Esophagus mucosa (tissue), 1 donor: ENCODE measurements at regions not wholly inside any gene's neighbourhood (a gene's known extent, or its start where the extent isn't known, plus 50 kb on each side); places are given as distances from the start of the nearest gene placed in this dataset.
"Not testable (repeated sequence)": the region's sequence is repeated elsewhere in the genome, so short reads cannot be mapped to it uniquely, and the experiment has no call there.

Experiments used
- ATAC-seq: fragments of 200-7000 bp; cut with Tn5 transposase; one replicate; pipeline ENCODE4 v1.9.1; 2020
- donor health status: DM: yes; HTN: yes; CAD: no.

DNA sequence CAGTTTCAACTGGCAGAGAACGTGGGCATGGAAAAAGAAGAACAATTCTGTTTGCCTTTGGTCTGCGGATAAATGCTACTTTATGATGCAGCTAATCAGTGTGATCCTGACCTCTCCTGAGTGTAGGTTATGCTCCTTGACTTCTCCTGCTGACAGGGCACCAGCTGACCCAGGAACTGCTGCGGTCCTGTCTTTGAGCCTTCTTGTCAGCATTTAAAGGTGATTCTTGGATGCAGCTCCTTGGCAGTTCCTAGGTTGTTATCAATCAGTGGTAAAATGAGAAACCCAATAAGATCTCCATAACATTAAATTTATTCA lies 150.3 kb upstream of the FGF10 start:
- no peak for ATAC-seq

DNA sequence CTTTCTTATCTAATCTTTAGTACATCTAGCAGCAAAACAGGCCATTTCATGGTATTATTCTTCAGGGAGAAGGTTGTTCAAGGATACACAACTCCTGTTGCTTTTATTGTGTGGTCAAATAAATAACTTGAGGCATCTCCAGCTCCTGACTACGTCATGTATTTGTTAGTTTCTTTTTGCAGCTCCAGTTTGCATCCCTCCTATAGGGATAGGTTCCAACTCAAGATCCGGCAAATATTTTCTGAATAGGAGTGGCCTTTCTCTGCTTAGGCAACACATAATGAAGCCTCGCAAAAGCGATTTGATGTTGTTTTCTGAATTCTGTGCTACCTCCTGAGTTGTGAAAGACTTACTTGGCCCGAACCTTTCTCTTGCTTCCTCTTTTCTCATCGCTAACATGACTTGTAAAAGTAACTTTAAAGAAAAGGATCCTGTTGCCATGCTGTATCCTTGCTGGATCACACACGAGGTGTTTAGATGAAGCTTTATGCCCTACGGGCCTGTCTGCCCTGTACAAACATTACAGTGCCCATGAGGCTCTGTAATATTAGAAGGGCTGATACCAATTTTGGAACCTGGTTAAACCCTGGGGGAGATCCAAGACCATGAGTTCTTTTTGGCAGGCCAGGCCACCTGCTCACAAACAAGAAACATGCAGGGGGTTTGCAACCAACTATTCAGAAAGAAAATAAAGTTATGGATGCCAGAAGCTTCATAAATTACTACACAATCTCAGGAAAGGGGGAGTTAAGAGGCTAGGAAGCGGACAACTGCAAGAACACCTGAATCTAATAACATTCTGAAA lies 149.8 kb upstream of the FGF10 start:
- no peak for ATAC-seq

- no peak for ATAC-seq
Observed at GRCh38 chr5:44536650-44537260, 147.5 kb upstream of the FGF10 start.

GRCh38 chr5:44535621-44536020 lies 146.4 kb upstream of the FGF10 start:
- no peak for ATAC-seq

GRCh38 chr5:44532981-44533380 lies 143.8 kb upstream of the FGF10 start:
- ATAC-seq, result no peak

DNA sequence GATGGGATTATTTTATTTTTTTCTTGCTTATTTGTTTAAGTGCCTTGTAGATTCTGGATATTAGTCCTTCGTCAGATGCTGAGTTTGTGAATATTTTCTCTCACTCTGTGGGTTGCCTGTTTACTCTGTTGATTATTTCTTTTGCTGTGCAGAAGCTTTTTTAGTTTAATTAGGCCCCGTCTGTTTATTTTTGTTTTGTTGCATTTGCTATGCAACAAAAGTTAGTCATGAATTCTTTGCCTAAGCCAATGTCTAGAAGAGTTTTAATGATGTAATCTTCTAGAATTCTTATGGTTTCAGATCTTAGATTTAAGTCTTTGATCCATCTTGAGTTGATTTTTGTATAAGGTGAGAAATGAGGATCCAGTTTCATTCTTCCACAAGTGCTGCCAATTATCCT lies 142.5 kb upstream of the FGF10 start:
- ATAC-seq, result not testable (repeated sequence)

DNA sequence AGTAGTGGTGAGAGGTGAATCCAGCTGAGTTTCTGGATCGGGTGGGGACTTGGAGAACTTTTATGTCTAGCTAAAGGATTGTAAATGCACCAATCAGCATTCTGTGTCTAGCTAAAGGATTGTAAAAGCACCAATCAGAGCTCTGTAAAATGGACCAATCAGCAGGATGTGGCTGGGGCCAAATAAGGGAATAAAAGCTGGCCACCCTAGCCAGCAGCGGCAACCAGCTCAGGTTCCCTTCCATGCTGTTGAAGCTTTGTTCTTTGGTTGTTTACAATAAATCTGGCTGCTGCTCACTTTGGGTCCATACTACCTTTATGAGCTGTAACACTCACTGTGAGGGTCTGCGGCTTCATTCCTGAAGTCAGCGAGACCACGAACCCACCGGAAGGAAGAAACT lies 141.6 kb upstream of the FGF10 start:
- ATAC-seq, result not testable (repeated sequence)

DNA sequence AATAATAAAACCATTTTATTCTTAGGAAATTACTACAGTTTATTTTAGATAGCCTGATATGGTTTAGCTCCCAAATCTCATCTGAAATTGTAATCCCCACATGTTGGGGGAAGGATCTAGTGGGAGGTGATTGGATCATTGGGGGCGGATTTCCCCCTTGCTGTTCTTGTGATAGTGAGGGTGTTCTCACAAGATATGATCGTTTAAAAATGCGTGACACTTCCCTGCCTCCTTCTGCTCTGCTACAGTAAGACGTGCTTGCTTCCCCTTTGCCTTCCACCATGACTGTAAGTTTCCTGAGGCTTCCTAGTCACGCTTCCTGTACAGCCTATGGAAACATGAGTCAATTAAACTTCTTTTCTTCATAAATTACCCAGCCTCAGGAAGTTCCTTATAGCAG lies 122.4 kb upstream of the FGF10 start:
- no peak for ATAC-seq

DNA sequence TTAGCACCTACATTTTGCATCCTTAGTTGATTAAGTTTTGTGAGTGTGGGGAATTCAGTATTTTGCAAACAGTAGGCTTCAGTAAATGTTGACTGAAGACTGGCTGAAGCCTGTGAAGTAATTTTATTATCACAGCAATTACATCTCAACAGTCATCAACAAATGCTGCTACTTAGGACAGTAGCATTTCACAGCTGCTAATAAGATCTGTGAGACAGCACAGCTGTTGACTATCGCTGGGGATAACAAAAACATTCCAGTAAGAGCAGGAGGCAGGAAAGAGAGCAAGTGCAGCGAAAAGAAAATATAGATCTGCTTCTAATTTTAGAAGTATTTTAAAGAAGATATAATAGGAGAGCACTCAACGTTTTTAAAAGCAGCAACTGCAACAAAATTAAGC lies 117.3 kb upstream of the FGF10 start:
- ATAC-seq, result no peak

DNA sequence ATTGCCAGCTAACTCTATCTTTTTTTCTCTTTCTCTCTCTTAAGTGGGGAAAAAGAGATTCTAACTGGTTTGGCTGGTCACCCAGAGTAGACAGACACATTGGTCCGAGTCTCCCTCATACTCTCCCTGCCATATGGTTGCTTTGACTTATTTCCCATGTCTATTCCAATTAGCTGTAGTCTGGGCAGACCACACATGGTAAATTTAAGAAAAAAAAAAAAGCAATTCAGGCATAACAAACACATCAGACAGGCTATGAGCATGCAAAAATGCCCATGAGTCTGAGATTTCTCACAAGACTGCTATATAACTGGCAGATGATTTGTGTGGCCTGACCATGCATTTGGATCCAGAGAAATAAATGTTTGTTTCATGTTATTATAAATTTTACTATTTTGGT lies 110.2 kb upstream of the FGF10 start:
- no peak for ATAC-seq

DNA sequence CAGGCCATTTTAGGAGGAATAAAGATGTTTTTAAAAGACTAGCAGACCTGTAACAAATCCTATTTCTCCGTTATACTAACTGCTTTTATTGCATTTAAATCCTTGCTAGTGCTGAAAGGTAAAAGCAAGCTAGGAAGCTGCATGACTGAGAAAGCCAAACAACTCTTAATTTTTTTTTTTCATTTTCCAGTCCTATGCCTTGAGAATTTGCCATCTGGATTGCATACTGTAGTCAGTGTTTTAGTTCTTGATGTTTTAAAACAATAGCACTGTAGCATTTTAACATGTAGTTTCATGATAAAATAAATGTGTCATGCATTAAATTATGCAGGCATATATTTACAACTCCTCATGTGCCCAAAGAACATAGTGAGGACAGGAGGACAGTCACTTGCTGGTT lies 108.4 kb upstream of the FGF10 start:
- no peak for ATAC-seq

DNA sequence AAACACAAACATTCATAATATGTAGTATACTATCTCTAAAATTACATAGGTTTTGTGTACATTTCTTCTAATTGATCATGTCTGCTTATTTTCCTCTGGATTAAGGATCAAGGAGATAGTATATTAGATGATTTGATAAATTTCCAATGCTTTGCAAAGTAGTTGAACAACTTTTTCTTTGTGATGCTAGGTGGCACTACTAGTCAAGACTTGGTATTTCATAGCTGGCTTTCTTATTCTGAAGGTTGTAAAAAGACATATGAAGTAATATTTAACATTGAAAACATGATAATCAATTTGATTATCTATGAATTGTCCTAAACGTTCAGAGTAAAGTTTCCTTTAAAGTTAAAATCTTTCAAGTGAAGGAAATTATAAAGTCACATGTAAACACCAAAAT lies 106.1 kb upstream of the FGF10 start:
- no peak for ATAC-seq

GRCh38 chr5:44489759-44490158 lies 100.5 kb upstream of the FGF10 start:
- ATAC-seq, result no peak

- ATAC-seq, result no peak
Observed at GRCh38 chr5:44486591-44486990, 97.4 kb upstream of the FGF10 start.

DNA sequence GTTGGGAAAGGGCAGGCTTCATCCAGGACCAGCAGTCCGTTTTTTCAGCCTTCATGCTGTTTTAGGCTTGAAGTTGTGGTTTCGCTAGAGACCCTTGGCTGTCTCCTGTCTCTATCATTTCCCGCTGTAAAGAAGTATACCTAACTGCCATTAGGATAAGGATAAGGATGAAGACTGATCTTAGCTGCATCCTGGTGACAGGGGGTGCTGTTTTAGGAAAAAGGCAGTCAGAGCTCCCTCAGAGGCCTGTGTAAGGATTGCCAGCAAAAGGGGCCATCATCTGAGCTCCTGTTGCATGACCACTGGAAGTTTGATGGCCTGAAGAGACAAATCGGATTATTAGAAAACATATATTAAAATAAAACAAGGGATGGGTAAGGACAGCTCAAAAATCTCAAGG lies 64.8 kb upstream of the FGF10 start:
- ATAC-seq, result no peak

- no peak for ATAC-seq
Observed at GRCh38 chr5:44446399-44446798, 57.2 kb upstream of the FGF10 start.

DNA sequence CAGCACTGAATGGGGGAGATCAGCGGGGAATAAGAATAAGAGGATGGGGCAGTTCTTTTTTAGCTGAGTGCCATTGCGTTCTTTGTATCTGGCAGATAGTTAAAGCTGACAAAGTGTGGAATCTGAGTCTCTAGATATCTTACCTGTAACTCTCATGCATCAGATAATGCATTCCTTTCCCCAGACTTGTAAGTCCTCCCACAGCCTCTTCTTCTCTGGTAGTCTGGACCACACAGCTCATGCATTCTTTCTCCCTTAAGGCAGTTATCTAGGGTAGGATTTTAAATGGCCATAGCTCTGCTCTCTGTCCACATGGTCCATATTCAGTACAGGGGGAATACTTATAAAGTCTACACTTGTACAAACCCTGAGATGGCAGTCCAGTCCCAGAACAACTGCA lies 54.0 kb upstream of the FGF10 start:
- ATAC-seq, result no peak

- no peak for ATAC-seq
Observed at GRCh38 chr5:44441460-44441859, 52.2 kb upstream of the FGF10 start.

DNA sequence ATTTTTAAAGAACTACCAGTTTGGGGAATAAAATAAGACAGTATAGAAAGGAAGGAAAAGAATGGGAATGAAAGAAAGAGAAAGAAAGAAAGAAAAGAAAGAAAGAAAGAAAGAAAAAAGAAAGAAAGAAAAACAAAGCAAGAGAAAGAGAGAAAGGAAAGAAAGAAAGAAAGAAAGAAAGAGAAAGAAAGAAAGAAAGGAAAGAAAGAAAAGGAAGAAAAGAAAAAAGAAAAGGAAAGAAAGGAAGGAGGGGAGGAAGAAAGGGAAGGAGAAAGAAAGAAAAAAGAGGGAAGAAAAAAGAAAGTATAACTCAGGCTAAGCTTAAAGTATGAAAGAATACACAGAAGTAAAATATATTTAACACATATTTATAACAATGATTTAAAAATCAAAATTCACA lies 51.0 kb upstream of the FGF10 start:
- ATAC-seq, result no peak
